NCI-H2029 treated with DMSO at 0.1 percent for 48 hours (cell line): ENCODE measurements at regions not wholly inside any gene's neighbourhood (a gene's known extent, or its start where the extent isn't known, plus 50 kb on each side); places are given as distances from the start of the nearest gene placed in this dataset.

Experiments used
- DNase-seq: peaks from one replicate; lab custom pipeline; 2025; lab: John Stamatoyannopoulos, UW

GRCh38 chr3:104855702-104856101, 511.0 kb upstream of the ALCAM start:
- no peak for DNase-seq

- DNase-seq, result no peak
These were observed 510.0 kb upstream of the ALCAM start for GRCh38 chr3:104856741-104857140.

GRCh38 chr3:104868291-104868690, 498.4 kb upstream of the ALCAM start:
- no peak for DNase-seq

GRCh38 chr3:104870276-104870675, 496.4 kb upstream of the ALCAM start:
- no peak for DNase-seq

- no peak for DNase-seq
These were observed 493.4 kb upstream of the ALCAM start for GRCh38 chr3:104873331-104873730.

GRCh38 chr3:104878395-104878794, 488.3 kb upstream of the ALCAM start:
- no peak for DNase-seq

GRCh38 chr3:104879919-104880318, 486.8 kb upstream of the ALCAM start:
- no peak for DNase-seq

GRCh38 chr3:104885214-104885814, 481.4 kb upstream of the ALCAM start:
- no peak for DNase-seq

GRCh38 chr3:104886220-104886995, 480.3 kb upstream of the ALCAM start:
- no peak for DNase-seq

- no peak for DNase-seq
These were observed 479.6 kb upstream of the ALCAM start for GRCh38 chr3:104887069-104887468.

GRCh38 chr3:104887619-104888018, 479.1 kb upstream of the ALCAM start:
- no peak for DNase-seq

GRCh38 chr3:104892044-104892443, 474.7 kb upstream of the ALCAM start:
- peak; percentile 13 for DNase-seq

- no peak for DNase-seq
These were observed 470.1 kb upstream of the ALCAM start for GRCh38 chr3:104896624-104897023.

GRCh38 chr3:104901396-104901795, 465.3 kb upstream of the ALCAM start:
- DNase-seq, result no peak

GRCh38 chr3:104903064-104903463, 463.6 kb upstream of the ALCAM start:
- DNase-seq, result no peak

- no peak for DNase-seq
These were observed 460.6 kb upstream of the ALCAM start for GRCh38 chr3:104906001-104906639.

GRCh38 chr3:104907507-104907906, 459.2 kb upstream of the ALCAM start:
- DNase-seq, result no peak

- no peak for DNase-seq
These were observed 457.9 kb upstream of the ALCAM start for GRCh38 chr3:104908761-104909160.

- DNase-seq, result peak; percentile 87
These were observed 457.5 kb upstream of the ALCAM start for GRCh38 chr3:104909198-104909597.

- DNase-seq, result peak; percentile 77
These were observed 457.0 kb upstream of the ALCAM start for GRCh38 chr3:104909721-104910120.

- DNase-seq, result no peak
These were observed 455.3 kb upstream of the ALCAM start for GRCh38 chr3:104911376-104911775.

GRCh38 chr3:104916971-104917370, 449.7 kb upstream of the ALCAM start:
- no peak for DNase-seq

GRCh38 chr3:104920512-104920911, 446.2 kb upstream of the ALCAM start:
- DNase-seq, result no peak
